Panc1 (cell line): ENCODE measurements at regions not wholly inside any gene's neighbourhood (a gene's known extent, or its start where the extent isn't known, plus 50 kb on each side); places are given as distances from the start of the nearest gene placed in this dataset.

Experiments used
- TF ChIP-seq, protein P1 (sequence below): fragments of 450-650 bp; IDR thresholded peaks from 2 replicates; pipeline ENCODE4 v1.5.1; 2017; ENCODE audit warnings: mild to moderate bottlenecking
- TF ChIP-seq, protein P2 (sequence below), 2 experiments: IDR thresholded peaks; 2 replicates each; pipeline ENCODE4 v1.6.1; 2011 to 2012; ENCODE audit warnings: low read depth in 2 of 2, control low read depth in 1 of 2, low read length in 1 of 2, mild to moderate bottlenecking in 1 of 2, moderate library complexity in 1 of 2; ENCODE audit not compliant: insufficient read depth in 1 of 2

GRCh38 chr3:176741664-176742047, 455.6 kb downstream of the TBL1XR1 start:
- TF ChIP-seq, protein P1, sequence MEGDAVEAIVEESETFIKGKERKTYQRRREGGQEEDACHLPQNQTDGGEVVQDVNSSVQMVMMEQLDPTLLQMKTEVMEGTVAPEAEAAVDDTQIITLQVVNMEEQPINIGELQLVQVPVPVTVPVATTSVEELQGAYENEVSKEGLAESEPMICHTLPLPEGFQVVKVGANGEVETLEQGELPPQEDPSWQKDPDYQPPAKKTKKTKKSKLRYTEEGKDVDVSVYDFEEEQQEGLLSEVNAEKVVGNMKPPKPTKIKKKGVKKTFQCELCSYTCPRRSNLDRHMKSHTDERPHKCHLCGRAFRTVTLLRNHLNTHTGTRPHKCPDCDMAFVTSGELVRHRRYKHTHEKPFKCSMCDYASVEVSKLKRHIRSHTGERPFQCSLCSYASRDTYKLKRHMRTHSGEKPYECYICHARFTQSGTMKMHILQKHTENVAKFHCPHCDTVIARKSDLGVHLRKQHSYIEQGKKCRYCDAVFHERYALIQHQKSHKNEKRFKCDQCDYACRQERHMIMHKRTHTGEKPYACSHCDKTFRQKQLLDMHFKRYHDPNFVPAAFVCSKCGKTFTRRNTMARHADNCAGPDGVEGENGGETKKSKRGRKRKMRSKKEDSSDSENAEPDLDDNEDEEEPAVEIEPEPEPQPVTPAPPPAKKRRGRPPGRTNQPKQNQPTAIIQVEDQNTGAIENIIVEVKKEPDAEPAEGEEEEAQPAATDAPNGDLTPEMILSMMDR: no peak
- TF ChIP-seq, protein P2, sequence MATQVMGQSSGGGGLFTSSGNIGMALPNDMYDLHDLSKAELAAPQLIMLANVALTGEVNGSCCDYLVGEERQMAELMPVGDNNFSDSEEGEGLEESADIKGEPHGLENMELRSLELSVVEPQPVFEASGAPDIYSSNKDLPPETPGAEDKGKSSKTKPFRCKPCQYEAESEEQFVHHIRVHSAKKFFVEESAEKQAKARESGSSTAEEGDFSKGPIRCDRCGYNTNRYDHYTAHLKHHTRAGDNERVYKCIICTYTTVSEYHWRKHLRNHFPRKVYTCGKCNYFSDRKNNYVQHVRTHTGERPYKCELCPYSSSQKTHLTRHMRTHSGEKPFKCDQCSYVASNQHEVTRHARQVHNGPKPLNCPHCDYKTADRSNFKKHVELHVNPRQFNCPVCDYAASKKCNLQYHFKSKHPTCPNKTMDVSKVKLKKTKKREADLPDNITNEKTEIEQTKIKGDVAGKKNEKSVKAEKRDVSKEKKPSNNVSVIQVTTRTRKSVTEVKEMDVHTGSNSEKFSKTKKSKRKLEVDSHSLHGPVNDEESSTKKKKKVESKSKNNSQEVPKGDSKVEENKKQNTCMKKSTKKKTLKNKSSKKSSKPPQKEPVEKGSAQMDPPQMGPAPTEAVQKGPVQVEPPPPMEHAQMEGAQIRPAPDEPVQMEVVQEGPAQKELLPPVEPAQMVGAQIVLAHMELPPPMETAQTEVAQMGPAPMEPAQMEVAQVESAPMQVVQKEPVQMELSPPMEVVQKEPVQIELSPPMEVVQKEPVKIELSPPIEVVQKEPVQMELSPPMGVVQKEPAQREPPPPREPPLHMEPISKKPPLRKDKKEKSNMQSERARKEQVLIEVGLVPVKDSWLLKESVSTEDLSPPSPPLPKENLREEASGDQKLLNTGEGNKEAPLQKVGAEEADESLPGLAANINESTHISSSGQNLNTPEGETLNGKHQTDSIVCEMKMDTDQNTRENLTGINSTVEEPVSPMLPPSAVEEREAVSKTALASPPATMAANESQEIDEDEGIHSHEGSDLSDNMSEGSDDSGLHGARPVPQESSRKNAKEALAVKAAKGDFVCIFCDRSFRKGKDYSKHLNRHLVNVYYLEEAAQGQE (IDR thresholded peaks at IDR 0.05; ENCODE audit: insufficient read depth in 1 of 2, low read depth in 2 of 2, low read length in 1 of 2): no peak
